BLaER1 treated with 17β-estradiol and CSF1 and Interleukin-3, amounts not matched to agents 10 nM and 100 nM (cell line): ENCODE measurements at regions not wholly inside any gene's neighbourhood (a gene's known extent, or its start where the extent isn't known, plus 50 kb on each side); places are given as distances from the start of the nearest gene placed in this dataset.

ENCODE experiments used
- H3K27ac ChIP-seq, 11 experiments: shearing (Covaris generic); formaldehyde crosslinking; 2 replicates each; pipeline ENCODE4 v1.8.1; 2022
- H3K27me3 ChIP-seq, 11 experiments: shearing (Covaris generic); formaldehyde crosslinking; 2 replicates each; pipeline ENCODE4 v1.8.1; 2022
- H3K36me3 ChIP-seq, 11 experiments: shearing (Covaris generic); formaldehyde crosslinking; 2 replicates each; pipeline ENCODE4 v1.8.1; 2022
- H3K4me1 ChIP-seq, 10 experiments: shearing (Covaris generic); formaldehyde crosslinking; 2 replicates each; pipeline ENCODE4 v1.8.1; 2022
- H3K4me2 ChIP-seq, 11 experiments: shearing (Covaris generic); formaldehyde crosslinking; 2 replicates each; pipeline ENCODE4 v1.8.1; 2022
- H3K4me3 ChIP-seq, 10 experiments: shearing (Covaris generic); formaldehyde crosslinking; 2 replicates each; pipeline ENCODE4 v1.8.1; 2022
- H3K9ac ChIP-seq, 11 experiments: shearing (Covaris generic); formaldehyde crosslinking; 2 replicates each; pipeline ENCODE4 v1.8.1; 2022
- H3K9me3 ChIP-seq, 11 experiments: shearing (Covaris generic); formaldehyde crosslinking; replicated peaks in 1 of 11; 2 replicates each; pipeline ENCODE4 v1.8.1; 2022
- H4K20me1 ChIP-seq, 11 experiments: shearing (Covaris generic); formaldehyde crosslinking; 2 replicates each; pipeline ENCODE4 v1.8.1; 2022
- Cebpa-rat ChIP-seq, 11 experiments: shearing (Covaris generic); IDR thresholded peaks; 2 replicates each; pipeline ENCODE4 v1.8.1; 2022

- Histone ChIP-seq H3K9ac (no peak overlapping the region), H3K4me1 (no peaks in the 10 kb centered on the region), H4K20me1 (no peaks in the 10 kb centered on the region), H3K4me3 (no peak overlapping the region), H3K36me3 (no peaks in the 10 kb centered on the region), H3K27ac (no peak overlapping the region), H3K4me2 (no peak overlapping the region), H3K9me3 (no peaks in the 10 kb centered on the region), H3K27me3 (no peaks in the 10 kb centered on the region)
- TF ChIP-seq Cebpa-rat (IDR thresholded peaks at IDR 0.05), result no peak
These were observed 1027.7 kb downstream of the ARAP2 start for GRCh38 chr4:35216636-35217035.

GRCh38 chr4:35217331-35217730 lies 1027.0 kb downstream of the ARAP2 start:
- Histone ChIP-seq H3K9me3 (no peaks in the 10 kb centered on the region), H3K36me3 (no peaks in the 10 kb centered on the region), H3K4me1 (no peaks in the 10 kb centered on the region), H4K20me1 (no peaks in the 10 kb centered on the region), H3K27ac (no peak overlapping the region), H3K4me3 (no peak overlapping the region), H3K4me2 (no peak overlapping the region), H3K9ac (no peak overlapping the region), H3K27me3 (no peaks in the 10 kb centered on the region)
- no peak for TF ChIP-seq Cebpa-rat (IDR thresholded peaks at IDR 0.05)

GRCh38 chr4:35228313-35228712 lies 1016.0 kb downstream of the ARAP2 start:
- no peak overlapping the region for H3K4me2 ChIP-seq
- no peaks in the 10 kb centered on the region for H3K27me3 ChIP-seq
- no peak overlapping the region for H3K9ac ChIP-seq
- H3K9me3 ChIP-seq, result no peaks in the 10 kb centered on the region
- no peak overlapping the region for H3K4me3 ChIP-seq
- no peaks in the 10 kb centered on the region for H3K36me3 ChIP-seq
- no peak overlapping the region for H3K27ac ChIP-seq
- H3K4me1 ChIP-seq, result 0 out of 20 replicates have a peak, but pooled peaks cover 0 to under 1% (median 0%) of the 10 kb centered on the region in 10 experiments
- H4K20me1 ChIP-seq, result no peaks in the 10 kb centered on the region
- no peak for TF ChIP-seq Cebpa-rat (IDR thresholded peaks at IDR 0.05)

DNA sequence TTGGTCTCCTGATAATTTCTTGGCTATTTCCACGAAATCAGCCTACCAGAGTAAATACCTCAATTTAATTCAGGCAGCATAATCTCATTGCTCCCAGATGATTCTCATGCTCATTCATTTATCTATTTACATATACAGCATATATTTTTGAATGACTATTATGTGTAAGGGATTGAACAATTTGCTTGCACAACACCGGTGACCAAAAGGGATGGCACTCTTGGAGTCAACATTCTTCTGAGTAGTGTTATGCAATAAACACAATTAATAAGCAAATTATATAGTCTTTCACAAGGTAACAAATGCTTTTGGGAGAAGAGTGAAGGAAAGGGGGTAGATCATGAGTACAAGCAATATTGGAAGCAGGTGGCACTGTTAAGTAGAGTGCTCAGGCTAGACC lies 1015.3 kb downstream of the ARAP2 start:
- Histone ChIP-seq H3K36me3 (no peaks in the 10 kb centered on the region), H3K4me1 (no peaks in the 10 kb centered on the region), H3K4me3 (no peak overlapping the region), H3K9me3 (no peaks in the 10 kb centered on the region), H3K27me3 (no peaks in the 10 kb centered on the region), H3K9ac (no peak overlapping the region), H4K20me1 (no peaks in the 10 kb centered on the region), H3K4me2 (no peak overlapping the region), H3K27ac (no peak overlapping the region)
- TF ChIP-seq Cebpa-rat (IDR thresholded peaks at IDR 0.05), result no peak

GRCh38 chr4:35237924-35238323 lies 1006.4 kb downstream of the ARAP2 start:
- Histone ChIP-seq H3K9ac (no peak overlapping the region), H3K27me3 (no peaks in the 10 kb centered on the region), H3K4me1 (no peaks in the 10 kb centered on the region), H3K4me3 (no peak overlapping the region), H4K20me1 (no peaks in the 10 kb centered on the region), H3K36me3 (no peaks in the 10 kb centered on the region), H3K27ac (no peak overlapping the region), H3K4me2 (no peak overlapping the region), H3K9me3 (no peaks in the 10 kb centered on the region)
- TF ChIP-seq Cebpa-rat (IDR thresholded peaks at IDR 0.05), result no peak

DNA sequence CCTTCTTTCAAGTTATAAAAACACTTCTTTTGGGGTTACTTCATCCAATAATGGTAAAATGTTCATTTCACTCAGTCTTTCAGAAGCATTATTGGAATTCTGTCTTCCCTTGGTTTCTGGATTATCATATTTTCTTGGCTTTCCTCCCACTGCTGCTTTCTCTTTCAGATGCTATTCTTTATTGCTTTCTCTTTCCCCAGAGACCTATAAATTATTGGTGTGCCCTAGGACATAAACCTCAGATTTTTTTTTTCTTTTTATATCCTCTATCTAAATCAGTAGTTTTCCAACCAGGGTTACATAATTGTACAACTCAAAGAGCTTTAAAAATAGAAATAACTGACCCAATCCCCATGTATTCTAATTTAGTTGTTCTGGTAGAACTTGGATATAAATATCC lies 1005.5 kb downstream of the ARAP2 start:
- Histone ChIP-seq H3K4me1 (no peaks in the 10 kb centered on the region), H3K4me3 (no peak overlapping the region), H3K27me3 (no peaks in the 10 kb centered on the region), H3K4me2 (no peak overlapping the region), H4K20me1 (no peaks in the 10 kb centered on the region), H3K36me3 (no peaks in the 10 kb centered on the region), H3K27ac (no peak overlapping the region), H3K9ac (no peak overlapping the region), H3K9me3 (no peaks in the 10 kb centered on the region)
- no peak for TF ChIP-seq Cebpa-rat (IDR thresholded peaks at IDR 0.05)

GRCh38 chr4:35246493-35246892 lies 997.8 kb downstream of the ARAP2 start:
- H3K4me3 ChIP-seq, result no peak overlapping the region
- H3K4me2 ChIP-seq, result no peak overlapping the region
- no peaks in the 10 kb centered on the region for H3K4me1 ChIP-seq
- no peaks in the 10 kb centered on the region for H4K20me1 ChIP-seq
- H3K9me3 ChIP-seq, result no peaks in the 10 kb centered on the region
- no peaks in the 10 kb centered on the region for H3K27me3 ChIP-seq
- no peaks in the 10 kb centered on the region for H3K36me3 ChIP-seq
- TF ChIP-seq Cebpa-rat (IDR thresholded peaks at IDR 0.05), result no peak
- no peak overlapping the region for H3K9ac ChIP-seq
- H3K27ac ChIP-seq, result no peak overlapping the region

GRCh38 chr4:35247047-35247446 lies 997.3 kb downstream of the ARAP2 start:
- no peak overlapping the region for H3K9ac ChIP-seq
- H3K4me3 ChIP-seq, result no peak overlapping the region
- H3K4me2 ChIP-seq, result no peak overlapping the region
- no peaks in the 10 kb centered on the region for H4K20me1 ChIP-seq
- no peaks in the 10 kb centered on the region for H3K4me1 ChIP-seq
- no peak overlapping the region for H3K27ac ChIP-seq
- no peaks in the 10 kb centered on the region for H3K36me3 ChIP-seq
- H3K27me3 ChIP-seq, result no peaks in the 10 kb centered on the region
- H3K9me3 ChIP-seq, result no peaks in the 10 kb centered on the region
- TF ChIP-seq Cebpa-rat (IDR thresholded peaks at IDR 0.05), result no peak

DNA sequence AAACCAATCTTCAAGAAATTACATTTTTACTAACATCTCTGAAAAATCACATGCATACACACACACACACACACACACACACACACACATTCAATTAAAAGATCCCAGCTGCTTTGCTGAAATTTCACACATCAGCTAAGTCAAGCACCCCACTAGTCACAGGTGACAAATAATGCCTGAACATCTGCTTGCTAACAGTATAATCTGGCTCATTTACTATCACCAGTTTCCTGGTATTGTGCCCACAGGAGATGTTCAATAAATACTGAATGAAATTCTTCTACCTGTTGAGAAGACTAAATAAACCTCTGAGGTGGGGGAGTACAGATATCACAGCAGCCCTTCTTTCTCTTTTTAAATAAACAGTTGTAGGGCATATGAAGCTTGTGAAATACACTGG lies 994.0 kb downstream of the ARAP2 start:
- Histone ChIP-seq H3K9ac (no peak overlapping the region), H3K4me2 (no peak overlapping the region), H3K4me1 (no peaks in the 10 kb centered on the region), H3K9me3 (no peaks in the 10 kb centered on the region), H3K4me3 (no peak overlapping the region), H4K20me1 (no peaks in the 10 kb centered on the region), H3K27ac (no peak overlapping the region), H3K36me3 (no peaks in the 10 kb centered on the region), H3K27me3 (no peaks in the 10 kb centered on the region)
- TF ChIP-seq Cebpa-rat (IDR thresholded peaks at IDR 0.05), result no peak

DNA sequence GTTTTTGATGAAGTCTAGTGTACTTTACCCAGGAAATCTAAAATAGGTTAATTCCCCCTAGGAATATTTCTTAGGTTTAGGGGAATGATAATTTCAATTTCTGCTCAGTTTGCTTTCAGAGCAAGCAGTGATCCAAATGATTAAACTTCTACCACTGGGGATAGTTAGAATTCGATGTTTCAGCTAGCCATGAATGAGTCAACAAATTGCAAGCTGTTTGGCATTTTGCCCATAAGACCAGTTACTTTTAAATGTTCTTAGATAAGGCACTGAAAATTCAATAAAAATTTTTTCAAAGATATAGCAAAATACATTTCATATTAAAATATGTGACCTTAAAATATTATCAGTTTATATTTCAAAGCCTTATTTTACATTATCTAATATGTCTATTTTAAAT lies 993.6 kb downstream of the ARAP2 start:
- Histone ChIP-seq H3K36me3 (no peaks in the 10 kb centered on the region), H3K4me3 (no peak overlapping the region), H3K9ac (no peak overlapping the region), H4K20me1 (no peaks in the 10 kb centered on the region), H3K4me2 (no peak overlapping the region), H3K9me3 (no peaks in the 10 kb centered on the region), H3K4me1 (no peaks in the 10 kb centered on the region), H3K27me3 (no peaks in the 10 kb centered on the region), H3K27ac (no peak overlapping the region)
- no peak for TF ChIP-seq Cebpa-rat (IDR thresholded peaks at IDR 0.05)

DNA sequence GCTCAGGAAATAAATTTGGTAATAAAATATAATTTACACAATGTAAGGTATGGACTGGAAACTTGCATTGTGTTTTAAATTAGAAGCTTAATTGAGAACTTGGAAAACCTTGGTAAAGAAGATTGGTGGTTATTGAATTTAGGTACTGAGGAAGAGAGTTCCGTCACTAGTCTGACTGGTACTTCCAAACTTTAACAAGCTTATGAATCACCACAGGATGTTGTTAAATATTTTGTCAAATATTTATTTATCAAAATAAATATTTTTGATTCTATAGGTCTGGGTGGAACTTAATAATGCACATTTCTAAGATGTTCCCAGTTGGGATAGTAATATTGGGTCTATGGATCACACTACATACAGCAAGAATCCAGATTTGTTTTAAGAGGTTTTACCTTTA lies 992.2 kb downstream of the ARAP2 start:
- TF ChIP-seq Cebpa-rat (IDR thresholded peaks at IDR 0.05), result no peak
- Histone ChIP-seq H3K4me3 (no peak overlapping the region), H4K20me1 (no peaks in the 10 kb centered on the region), H3K4me2 (no peak overlapping the region), H3K36me3 (no peaks in the 10 kb centered on the region), H3K9me3 (no peaks in the 10 kb centered on the region), H3K4me1 (no peaks in the 10 kb centered on the region), H3K27me3 (no peaks in the 10 kb centered on the region), H3K9ac (no peak overlapping the region), H3K27ac (no peak overlapping the region)
